IPS-15b (cell line): ENCODE measurements at regions not wholly inside any gene's neighbourhood (a gene's known extent, or its start where the extent isn't known, plus 50 kb on each side); places are given as distances from the start of the nearest gene placed in this dataset.

Experiments used
- H3K27me3 ChIP-seq: one replicate; pipeline ENCODE4 v1.6.1; 2013; ENCODE audit warnings: low read length; ENCODE audit not compliant: control insufficient read depth, insufficient read depth
- H3K36me3 ChIP-seq: one replicate; pipeline ENCODE4 v1.6.1; 2013; ENCODE audit warnings: low read length; ENCODE audit not compliant: control insufficient read depth, insufficient read depth
- H3K4me1 ChIP-seq: one replicate; pipeline ENCODE4 v1.6.1; 2013; ENCODE audit warnings: mild to moderate bottlenecking, low read length; ENCODE audit not compliant: control insufficient read depth, insufficient read depth
- H3K4me3 ChIP-seq: one replicate; pipeline ENCODE4 v1.5.1; 2013; ENCODE audit warnings: low read depth, low read length
- H3K9ac ChIP-seq: one replicate; pipeline ENCODE4 v1.6.1; 2013; ENCODE audit warnings: low read depth, mild to moderate bottlenecking, low read length
- H3K9me3 ChIP-seq: one replicate; pipeline ENCODE4 v1.6.1; 2013; ENCODE audit warnings: mild to moderate bottlenecking, low read length; ENCODE audit not compliant: control insufficient read depth, insufficient read depth

DNA sequence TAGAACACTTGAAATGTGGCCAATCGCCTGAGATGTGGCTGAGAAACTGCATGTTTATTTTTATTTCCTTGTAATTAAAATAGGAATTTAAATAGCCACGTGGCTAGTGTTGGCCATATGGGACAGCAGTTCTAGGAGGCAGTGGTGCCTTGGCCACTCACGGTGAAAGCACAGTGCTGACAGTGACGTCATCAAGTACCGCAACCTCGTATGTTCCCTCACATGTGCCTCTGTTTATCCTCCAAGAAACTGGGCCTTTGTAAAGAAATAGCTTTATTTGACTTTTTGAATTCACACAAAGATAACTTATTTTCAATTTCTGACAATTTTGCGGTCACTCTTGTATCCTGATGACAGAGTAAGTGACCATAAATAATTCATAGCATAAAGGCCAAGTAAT, 575.0 kb downstream of the DCDC2C start:
- no peaks in the 10 kb centered on the region for H3K9me3 ChIP-seq
- H3K4me3 ChIP-seq: no peak overlapping the region
- no peaks in the 10 kb centered on the region for H3K27me3 ChIP-seq
- H3K36me3 ChIP-seq: no peaks in the 10 kb centered on the region
- H3K4me1 ChIP-seq: no peaks in the 10 kb centered on the region
- no peak overlapping the region for H3K9ac ChIP-seq

GRCh38 chr2:4279431-4279830, 576.1 kb downstream of the DCDC2C start:
- Histone ChIP-seq H3K36me3 (no peaks in the 10 kb centered on the region), H3K4me1 (no peaks in the 10 kb centered on the region), H3K9ac (no peak overlapping the region), H3K4me3 (no peak overlapping the region), H3K9me3 (no peaks in the 10 kb centered on the region), H3K27me3 (no peaks in the 10 kb centered on the region)

- Histone ChIP-seq H3K9ac (no peak overlapping the region), H3K27me3 (no peaks in the 10 kb centered on the region)
Observed at GRCh38 chr2:4291430-4291829, 588.1 kb downstream of the DCDC2C start.

DNA sequence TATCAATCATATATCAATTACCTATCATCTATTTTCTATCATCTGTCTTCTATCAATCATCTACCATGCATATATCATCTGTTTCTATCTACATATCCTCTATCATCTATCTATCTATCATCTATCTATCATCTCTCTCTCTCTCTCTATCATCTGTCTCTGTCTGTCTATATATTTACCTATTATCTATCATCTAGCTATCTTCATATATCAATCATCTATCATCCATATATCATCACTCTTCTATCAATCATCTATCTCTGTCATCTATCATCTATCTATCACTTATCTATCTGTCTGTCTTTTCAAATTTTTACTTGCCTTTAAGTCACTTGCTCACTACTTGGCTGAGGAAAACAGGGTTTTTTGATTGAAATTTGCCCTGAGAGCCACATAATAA, 592.3 kb downstream of the DCDC2C start:
- Histone ChIP-seq H3K36me3 (no peaks in the 10 kb centered on the region), H3K9ac (no peak overlapping the region), H3K4me1 (no peaks in the 10 kb centered on the region), H3K27me3 (no peaks in the 10 kb centered on the region), H3K9me3 (no peaks in the 10 kb centered on the region), H3K4me3 (no peak overlapping the region)

More at GRCh38 chr2:4291430-4291829, 588.1 kb downstream of the DCDC2C start:
- Histone ChIP-seq H3K4me1 (no peaks in the 10 kb centered on the region), H3K9me3 (no peaks in the 10 kb centered on the region), H3K36me3 (no peaks in the 10 kb centered on the region), H3K4me3 (no peak overlapping the region)

DNA sequence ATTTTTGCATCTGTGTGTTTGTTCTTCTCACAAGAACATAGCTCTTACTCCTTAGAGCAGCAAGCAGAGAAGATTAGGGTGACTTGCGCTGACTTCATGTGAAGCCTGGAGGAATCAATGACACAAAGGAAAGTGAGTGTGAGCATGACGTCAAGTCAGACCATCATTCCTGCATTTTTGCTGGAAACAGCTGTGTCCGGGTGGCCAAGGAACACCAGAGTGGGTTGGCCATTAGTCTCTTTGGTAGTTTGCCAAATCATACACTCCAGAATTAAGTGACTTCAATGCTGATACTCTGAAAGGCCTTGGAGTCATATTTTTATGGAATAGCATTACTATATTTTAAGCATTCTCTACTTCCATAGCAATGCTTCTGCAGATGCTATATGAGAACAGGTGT, 597.2 kb downstream of the DCDC2C start:
- no peaks in the 10 kb centered on the region for H3K4me1 ChIP-seq
- H3K9ac ChIP-seq: no peak overlapping the region
- no peaks in the 10 kb centered on the region for H3K27me3 ChIP-seq
- H3K9me3 ChIP-seq: no peaks in the 10 kb centered on the region
- H3K36me3 ChIP-seq: no peaks in the 10 kb centered on the region
- no peak overlapping the region for H3K4me3 ChIP-seq

GRCh38 chr2:4324531-4324930, 621.2 kb downstream of the DCDC2C start:
- no peaks in the 10 kb centered on the region for H3K27me3 ChIP-seq
- no peaks in the 10 kb centered on the region for H3K4me1 ChIP-seq
- no peak overlapping the region for H3K9ac ChIP-seq
- H3K9me3 ChIP-seq: no peaks in the 10 kb centered on the region
- no peaks in the 10 kb centered on the region for H3K36me3 ChIP-seq
- no peak overlapping the region for H3K4me3 ChIP-seq

GRCh38 chr2:4336864-4337263, 633.5 kb downstream of the DCDC2C start:
- no peak overlapping the region for H3K4me3 ChIP-seq
- H3K27me3 ChIP-seq: no peaks in the 10 kb centered on the region
- H3K4me1 ChIP-seq: no peaks in the 10 kb centered on the region
- H3K9ac ChIP-seq: no peak overlapping the region
- no peaks in the 10 kb centered on the region for H3K36me3 ChIP-seq
- no peaks in the 10 kb centered on the region for H3K9me3 ChIP-seq

DNA sequence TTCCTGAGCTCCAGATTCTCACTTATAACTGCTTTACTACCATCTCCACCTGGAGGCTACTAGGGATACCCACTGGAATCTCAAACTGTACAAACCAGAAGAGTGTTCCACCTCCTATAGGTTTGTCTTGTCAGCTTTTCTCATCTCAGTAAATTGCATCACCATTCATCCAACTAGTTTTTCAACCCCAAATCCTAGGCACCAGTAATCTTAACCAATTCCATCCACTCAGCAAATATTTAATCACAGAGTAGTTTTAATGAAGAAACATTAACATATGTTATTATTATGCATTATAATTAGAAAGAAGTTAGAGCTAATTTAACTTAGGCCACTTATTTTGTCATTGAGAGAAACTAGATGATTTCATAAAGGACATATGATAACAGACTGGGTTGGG, 635.0 kb downstream of the DCDC2C start:
- no peak overlapping the region for H3K9ac ChIP-seq
- no peak overlapping the region for H3K4me3 ChIP-seq
- H3K4me1 ChIP-seq: no peaks in the 10 kb centered on the region
- H3K27me3 ChIP-seq: no peaks in the 10 kb centered on the region
- no peaks in the 10 kb centered on the region for H3K9me3 ChIP-seq
- H3K36me3 ChIP-seq: no peaks in the 10 kb centered on the region

- no peak overlapping the region for H3K4me3 ChIP-seq
- no peaks in the 10 kb centered on the region for H3K36me3 ChIP-seq
- no peaks in the 10 kb centered on the region for H3K27me3 ChIP-seq
Observed at GRCh38 chr2:4340536-4340935, 637.2 kb downstream of the DCDC2C start.

GRCh38 chr2:4346628-4347027, 643.3 kb downstream of the DCDC2C start:
- Histone ChIP-seq H3K4me1 (no peaks in the 10 kb centered on the region), H3K9ac (no peak overlapping the region), H3K9me3 (no peaks in the 10 kb centered on the region), H3K4me3 (no peak overlapping the region), H3K36me3 (no peaks in the 10 kb centered on the region), H3K27me3 (no peaks in the 10 kb centered on the region)

More at GRCh38 chr2:4340536-4340935, 637.2 kb downstream of the DCDC2C start:
- Histone ChIP-seq H3K9ac (no peak overlapping the region), H3K9me3 (no peaks in the 10 kb centered on the region), H3K4me1 (no peaks in the 10 kb centered on the region)

- no peaks in the 10 kb centered on the region for H3K9me3 ChIP-seq
- no peaks in the 10 kb centered on the region for H3K27me3 ChIP-seq
- H3K9ac ChIP-seq: no peak overlapping the region
- no peaks in the 10 kb centered on the region for H3K4me1 ChIP-seq
- no peaks in the 10 kb centered on the region for H3K36me3 ChIP-seq
- H3K4me3 ChIP-seq: no peak overlapping the region
Observed at GRCh38 chr2:4353668-4354067, 650.3 kb downstream of the DCDC2C start.

GRCh38 chr2:4354164-4354563, 650.8 kb downstream of the DCDC2C start:
- no peaks in the 10 kb centered on the region for H3K4me1 ChIP-seq
- peaks cover 2% of the 10 kb centered on the region for H3K9me3 ChIP-seq
- no peak overlapping the region for H3K9ac ChIP-seq
- no peak overlapping the region for H3K4me3 ChIP-seq
- H3K36me3 ChIP-seq: no peaks in the 10 kb centered on the region
- no peaks in the 10 kb centered on the region for H3K27me3 ChIP-seq

- no peaks in the 10 kb centered on the region for H3K4me1 ChIP-seq
- H3K9me3 ChIP-seq: peaks cover 2% of the 10 kb centered on the region
- H3K9ac ChIP-seq: no peak overlapping the region
- H3K36me3 ChIP-seq: no peaks in the 10 kb centered on the region
- H3K4me3 ChIP-seq: no peak overlapping the region
- no peaks in the 10 kb centered on the region for H3K27me3 ChIP-seq
Observed at GRCh38 chr2:4354678-4355077, 651.3 kb downstream of the DCDC2C start.
